HCT116 (cell line): ENCODE measurements at regions not wholly inside any gene's neighbourhood (a gene's known extent, or its start where the extent isn't known, plus 50 kb on each side); places are given as distances from the start of the nearest gene placed in this dataset.

Source experiments
- ATAC-seq: fragments of 200-7000 bp; cut with Tn5 transposase; 2 replicates; pipeline ENCODE4 v1.9.1; 2020; ENCODE audit warnings: mild to moderate bottlenecking, moderate library complexity
- BruUV-seq: library from RNA; stranded (reverse); fragments of 400-500 nt; replicated peaks from 2 replicates; lab custom pipeline; 2021; lab: Mats Ljungman, UMichigan
- CTCF ChIA-PET: fragments of 300-600 bp; sonication (Branson Sonifier 250); formaldehyde crosslinking; loops from one replicate; lab custom pipeline; 2021; ENCODE audit warnings: antibody characterized with exemption; lab: Charles Lee
- POLR2A ChIA-PET: fragments of 300-600, 350-600 bp; sonication (Branson Sonifier 250); formaldehyde crosslinking; loops from one replicate; lab custom pipeline; 2021; ENCODE audit warnings: antibody characterized with exemption; lab: Charles Lee
- RAD21 ChIA-PET, 2 experiments: fragments of 300-600 bp; sonication (Branson Sonifier 250); formaldehyde crosslinking; loops; one replicate each; lab custom pipeline; 2023; ENCODE audit warnings: low total read pairs in 2 of 2; ENCODE audit not compliant: uncharacterized antibody in 2 of 2, unreplicated experiment in 2 of 2, low non-redundant PET in 1 of 2; lab: Charles Lee
- DNase-seq: peaks from one replicate; pipeline ENCODE4 v3.0.0-alpha.2; 2010; ENCODE audit warnings: low read depth, low spot score
- H2AFZ ChIP-seq: fragments of 200-600 bp; shearing (Covaris generic), sonication (generic); 2 replicates; pipeline ENCODE4 v1.6.1; 2017; ENCODE audit warnings: low read depth, mixed run types, mixed read lengths, antibody characterized with exemption, low read length; ENCODE audit not compliant: poor library complexity, severe bottlenecking
- H3K27ac ChIP-seq: 2 replicates; pipeline ENCODE4 v1.5.1; 2012; ENCODE audit warnings: low read depth, low read length
- H3K27me3 ChIP-seq: fragments of 200-600 bp; sonication (generic); 2 replicates; pipeline ENCODE4 v1.6.1; 2016; ENCODE audit warnings: mixed run types, low read length, mixed read lengths; ENCODE audit not compliant: insufficient read depth
- H3K36me3 ChIP-seq, 2 experiments: fragments of 200-500 bp in 1 of 2; fragments of 200-600 bp in 1 of 2; sonication (Bioruptor generic) in 1 of 2; sonication (generic) in 1 of 2; 2 replicates each; pipeline versions ENCODE4 v1.5.1 to v1.6.1; 2014 to 2016; ENCODE audit warnings: low read length in 2 of 2, inconsistent platforms in 1 of 2, mixed read lengths in 1 of 2, mixed run types in 1 of 2; ENCODE audit not compliant: insufficient read depth in 2 of 2, control insufficient read depth in 1 of 2
- H3K4me1 ChIP-seq, 2 experiments: fragments of 200-600 bp in 1 of 2; sonication (generic) in 1 of 2; 2 replicates each; pipeline versions ENCODE4 v1.5.1 to v1.6.1; 2012 to 2017; ENCODE audit warnings: low read length in 2 of 2, inconsistent platforms in 1 of 2, mild to moderate bottlenecking in 1 of 2, mixed read lengths in 1 of 2, mixed run types in 1 of 2, moderate library complexity in 1 of 2; ENCODE audit not compliant: insufficient read depth in 2 of 2, control insufficient read depth in 1 of 2
- H3K4me2 ChIP-seq: fragments of 200-600 bp; sonication (generic); 2 replicates; pipeline ENCODE4 v1.6.1; 2017; ENCODE audit warnings: mixed run types, low read length, mixed read lengths
- H3K4me3 ChIP-seq, 2 experiments: fragments of 200-600 bp in 1 of 2; sonication (generic) in 1 of 2; replicated peaks in 1 of 2; 2 replicates each; pipeline ENCODE4 v1.5.1; 2011 to 2016; ENCODE audit warnings: low read length in 2 of 2, control low read depth in 1 of 2, low read depth in 1 of 2, mild to moderate bottlenecking in 1 of 2, mixed read lengths in 1 of 2, mixed run types in 1 of 2
- H3K79me2 ChIP-seq: fragments of 200-600 bp; sonication (generic); 2 replicates; pipeline ENCODE4 v1.6.1; 2017; ENCODE audit warnings: mild to moderate bottlenecking, mixed run types, low read length, moderate library complexity, mixed read lengths; ENCODE audit not compliant: insufficient read depth
- H3K9ac ChIP-seq: fragments of 200-600 bp; sonication (generic); 2 replicates; pipeline ENCODE4 v1.6.1; 2016; ENCODE audit warnings: low read length, mixed read lengths
- H3K9me2 ChIP-seq: fragments of 200-600 bp; sonication (generic), shearing (Covaris generic); 2 replicates; pipeline ENCODE4 v1.6.1; 2017; ENCODE audit warnings: mixed run types, mild to moderate bottlenecking, moderate library complexity; ENCODE audit not compliant: insufficient read depth
- H3K9me3 ChIP-seq, 2 experiments: fragments of 200-500 bp in 1 of 2; fragments of 200-600 bp in 1 of 2; sonication (Bioruptor generic) in 1 of 2; sonication (generic) in 1 of 2; 2 replicates each; pipeline ENCODE4 v1.6.1; 2014 to 2017; ENCODE audit warnings: low read length in 2 of 2, mixed read lengths in 2 of 2, inconsistent platforms in 1 of 2, low read depth in 1 of 2, mild to moderate bottlenecking in 1 of 2, mixed run types in 1 of 2, moderate library complexity in 1 of 2; ENCODE audit not compliant: control insufficient read depth in 1 of 2, insufficient read depth in 1 of 2
- H4K20me1 ChIP-seq: fragments of 200-600 bp; sonication (generic), shearing (Covaris generic); 2 replicates; pipeline ENCODE4 v1.6.1; 2017; ENCODE audit warnings: mixed run types, mild to moderate bottlenecking, moderate library complexity; ENCODE audit not compliant: insufficient read depth
- ATF3 ChIP-seq: IDR thresholded peaks from 2 replicates; pipeline ENCODE4 v1.6.1; 2012
- CEBPB ChIP-seq: IDR thresholded peaks from 2 replicates; pipeline ENCODE4 v1.6.1; 2012; ENCODE audit warnings: low read depth
- EZH2 ChIP-seq: fragments of 200-600 bp; sonication (generic); IDR thresholded peaks from 2 replicates; pipeline ENCODE4 v1.6.1; 2017; ENCODE audit warnings: antibody characterized with exemption, mixed run types
- FOSL1 ChIP-seq: IDR thresholded peaks from 2 replicates; pipeline ENCODE4 v1.6.1; 2012; ENCODE audit warnings: low read depth
- JUND ChIP-seq: IDR thresholded peaks from 2 replicates; pipeline ENCODE4 v1.6.1; 2012
- MAX ChIP-seq: IDR thresholded peaks from 2 replicates; pipeline ENCODE4 v1.6.1; 2012
- POLR2A ChIP-seq: IDR thresholded peaks from 2 replicates; pipeline ENCODE4 v1.7.0; 2011; ENCODE audit warnings: borderline replicate concordance; ENCODE audit not compliant: insufficient read depth, insufficient read length; ENCODE audit errors: extremely low read depth
- POLR2AphosphoS5 ChIP-seq: IDR thresholded peaks from 2 replicates; pipeline ENCODE4 v1.6.1; 2011; ENCODE audit warnings: mild to moderate bottlenecking, low read depth, low read length, moderate library complexity
- RAD21 ChIP-seq: IDR thresholded peaks from 2 replicates; pipeline ENCODE4 v1.6.1; 2012; ENCODE audit warnings: low read depth, mild to moderate bottlenecking
- REST ChIP-seq: IDR thresholded peaks from 2 replicates; pipeline ENCODE4 v1.6.1; 2012; ENCODE audit warnings: low read depth
- SIN3A ChIP-seq: IDR thresholded peaks from 2 replicates; pipeline ENCODE4 v1.6.1; 2012; ENCODE audit warnings: low read depth
- SP1 ChIP-seq: IDR thresholded peaks from 2 replicates; pipeline ENCODE4 v1.6.1; 2012; ENCODE audit warnings: low read depth
- SRF ChIP-seq: IDR thresholded peaks from 2 replicates; pipeline ENCODE4 v1.6.1; 2012; ENCODE audit warnings: low read depth
- TCF7L2 ChIP-seq: IDR thresholded peaks from 2 replicates; pipeline ENCODE4 v1.7.0; 2011; ENCODE audit warnings: borderline replicate concordance, inconsistent platforms; ENCODE audit not compliant: insufficient read depth, insufficient read length; ENCODE audit errors: extremely low read depth
- YY1 ChIP-seq: IDR thresholded peaks from 2 replicates; pipeline ENCODE4 v1.6.1; 2011; ENCODE audit warnings: low read length, low read depth, moderate library complexity, mild to moderate bottlenecking; ENCODE audit not compliant: insufficient replicate concordance; ENCODE audit errors: extremely low read depth
- ZBTB33 ChIP-seq: IDR thresholded peaks from 2 replicates; pipeline ENCODE4 v1.6.1; 2011; ENCODE audit warnings: mild to moderate bottlenecking, low read length, moderate library complexity; ENCODE audit not compliant: insufficient replicate concordance; ENCODE audit errors: extremely low read depth
- ZFX ChIP-seq: fragments of 450-650 bp; IDR thresholded peaks from 2 replicates; pipeline ENCODE4 v1.6.1; 2017
- ZNF274 ChIP-seq: fragments of 200-500 bp; sonication (Bioruptor generic); IDR thresholded peaks from 2 replicates; pipeline ENCODE4 v1.6.1; 2014; ENCODE audit warnings: mild to moderate bottlenecking, low read depth, low read length, inconsistent platforms
- intact Hi-C: fragments of 100-400 bp; cut with micrococcal nuclease; formaldehyde crosslinking; loops from 2 replicates; pipeline ENCODE4 v1.10.0; 2022

GRCh38 chr15:39251413-39252133 is 329.3 kb upstream of the THBS1 start:
- H3K27ac ChIP-seq = no peak overlapping the region
- H3K36me3 ChIP-seq = no peaks in the 10 kb centered on the region
- ChIA-PET CTCF (no interaction called here), RAD21 (no interaction called here), POLR2A (no interaction called here)
- intact Hi-C loops = no loop called here
- no TSS peak for BruUV-seq
- H3K9ac ChIP-seq = no peak overlapping the region
- no peak overlapping the region for H2AFZ ChIP-seq
- H3K4me1 ChIP-seq = peaks cover 0 to 11% of the 10 kb centered on the region in 2 experiments; a peak in 1 of 4 replicates
- TF ChIP-seq FOSL1 (no peak), POLR2AphosphoS5 (no peak), CEBPB (no peak), RAD21 (no peak), SIN3A (no peak), SP1 (no peak), POLR2A (no peak), YY1 (no peak), ZNF274 (no peak), MAX (no peak), SRF (no peak), TCF7L2 (no peak), JUND (no peak), REST (no peak), ATF3 (no peak), ZBTB33 (no peak), ZFX (no peak), EZH2 (no peak)
- DNase-seq (no peak), ATAC-seq (no peak)
- H3K4me2 ChIP-seq = no peak overlapping the region
- H3K27me3 ChIP-seq = no peaks in the 10 kb centered on the region
- H3K9me3 ChIP-seq = no peaks in the 10 kb centered on the region
- no peaks in the 10 kb centered on the region for H3K79me2 ChIP-seq
- H3K4me3 ChIP-seq = no peak overlapping the region
- no peaks in the 10 kb centered on the region for H3K9me2 ChIP-seq
- H4K20me1 ChIP-seq = no peaks in the 10 kb centered on the region
